ENCODE measurements at regions not wholly inside any gene's neighbourhood (a gene's known extent, or its start where the extent isn't known, plus 50 kb on each side); places are given as distances from the start of the nearest gene placed in this dataset.
A peak's percentile ranks its signal among the peaks of the same experiment; 100 is the strongest.

GRCh38 chr14:65794674-65795279 is 382.2 kb downstream of the FUT8 start:
- no peak for DNase-seq

- DNase-seq: no peak
These were observed 385.7 kb downstream of the FUT8 start for GRCh38 chr14:65798216-65798615.

GRCh38 chr14:65800694-65801093 is 388.2 kb downstream of the FUT8 start:
- no peak for DNase-seq

- DNase-seq: no peak
These were observed 389.7 kb downstream of the FUT8 start for GRCh38 chr14:65802196-65802595.

- DNase-seq: no peak
These were observed 391.4 kb downstream of the FUT8 start for GRCh38 chr14:65803885-65804284.

- DNase-seq: no peak
These were observed 392.0 kb downstream of the FUT8 start for GRCh38 chr14:65804439-65805112.

- DNase-seq: no peak
These were observed 392.6 kb downstream of the FUT8 start for GRCh38 chr14:65805113-65805473.

GRCh38 chr14:65808390-65808789 is 395.9 kb downstream of the FUT8 start:
- DNase-seq: no peak

- no peak for DNase-seq
These were observed 397.8 kb downstream of the FUT8 start for GRCh38 chr14:65810322-65810721.

- DNase-seq: no peak
These were observed 401.3 kb downstream of the FUT8 start for GRCh38 chr14:65813760-65814384.

GRCh38 chr14:65815127-65815526 is 402.6 kb downstream of the FUT8 start:
- no peak for DNase-seq

GRCh38 chr14:65817011-65817410 is 404.5 kb downstream of the FUT8 start:
- DNase-seq: no peak

GRCh38 chr14:65819569-65819968 is 407.0 kb downstream of the FUT8 start:
- DNase-seq: no peak

- no peak for DNase-seq
These were observed 408.8 kb downstream of the FUT8 start for GRCh38 chr14:65821224-65821753.

GRCh38 chr14:65824285-65824977 is 411.9 kb downstream of the FUT8 start:
- DNase-seq: peak; percentile 17

GRCh38 chr14:65824978-65825299 is 412.4 kb downstream of the FUT8 start:
- no peak for DNase-seq

GRCh38 chr14:65826946-65827345 is 414.4 kb downstream of the FUT8 start:
- DNase-seq: no peak

- DNase-seq: no peak
These were observed 415.0 kb downstream of the FUT8 start for GRCh38 chr14:65827520-65827919.

GRCh38 chr14:65828396-65828795 is 415.9 kb downstream of the FUT8 start:
- no peak for DNase-seq

- DNase-seq: no peak
These were observed 420.1 kb downstream of the FUT8 start for GRCh38 chr14:65832431-65833266.

GRCh38 chr14:65833267-65833880 is 420.8 kb downstream of the FUT8 start:
- DNase-seq: no peak

GRCh38 chr14:65834051-65834450 is 421.5 kb downstream of the FUT8 start:
- DNase-seq: no peak
